ENCODE measurements at regions not wholly inside any gene's neighbourhood (a gene's known extent, or its start where the extent isn't known, plus 50 kb on each side); places are given as distances from the start of the nearest gene placed in this dataset.

GRCh38 chr4:124306352-124306751 lies 406.2 kb downstream of the ANKRD50 start:
- TF ChIP-seq CTCF (IDR thresholded peaks at IDR 0.05; ENCODE audit: insufficient read depth, low read depth, low read length) = no peak
- CTCF ChIA-PET = interaction anchor here (0.7 kb wide), 1 partner anchor 12 kb away, joined by 5 read pairs; no protein-coding TSS in a partner anchor
- no peaks in the 10 kb centered on the region for H3K36me3 ChIP-seq (ENCODE audit: control insufficient read depth, insufficient read depth, low read length)
- no peak overlapping the region for H3K4me3 ChIP-seq (ENCODE audit: low read depth, low read length)
- POLR2A ChIA-PET = no interaction called here
- no peaks in the 10 kb centered on the region for H3K27me3 ChIP-seq (ENCODE audit: control insufficient read depth, insufficient read depth, low read length)
- DNase-seq (ENCODE audit: low read depth) = no peak

- CTCF ChIA-PET = interaction anchor here (0.7 to 1.1 kb wide), 2 partner anchors 11 to 14 kb away, joined by 5 read pairs; no protein-coding TSS in a partner anchor
- Histone ChIP-seq H3K27me3 (ENCODE audit: control insufficient read depth, insufficient read depth, low read length) (no peaks in the 10 kb centered on the region), H3K36me3 (ENCODE audit: control insufficient read depth, insufficient read depth, low read length) (no peaks in the 10 kb centered on the region), H3K4me3 (ENCODE audit: low read depth, low read length) (no peak overlapping the region)
- DNase-seq (ENCODE audit: low read depth) = no peak
- no peak for TF ChIP-seq CTCF (IDR thresholded peaks at IDR 0.05; ENCODE audit: insufficient read depth, low read depth, low read length)
- POLR2A ChIA-PET = no interaction called here
Observed at GRCh38 chr4:124307143-124307542, 405.4 kb downstream of the ANKRD50 start.

- Histone ChIP-seq H3K27me3 (ENCODE audit: control insufficient read depth, insufficient read depth, low read length) (no peaks in the 10 kb centered on the region), H3K36me3 (ENCODE audit: control insufficient read depth, insufficient read depth, low read length) (no peaks in the 10 kb centered on the region), H3K4me3 (ENCODE audit: low read depth, low read length) (no peak overlapping the region)
- CTCF ChIA-PET = interaction anchor here (1.0 kb wide), 1 partner anchor 12 kb away, joined by 5 read pairs; no protein-coding TSS in a partner anchor
- TF ChIP-seq CTCF (IDR thresholded peaks at IDR 0.05; ENCODE audit: insufficient read depth, low read depth, low read length) = no peak
- DNase-seq (ENCODE audit: low read depth) = no peak
- POLR2A ChIA-PET = no interaction called here
Observed at GRCh38 chr4:124318292-124318691, 394.2 kb downstream of the ANKRD50 start.

- DNase-seq (ENCODE audit: low read depth) = no peak
Observed at GRCh38 chr4:124321364-124321763, 391.2 kb downstream of the ANKRD50 start.

More at GRCh38 chr4:124321364-124321763, 391.2 kb downstream of the ANKRD50 start:
- CTCF ChIA-PET = interaction anchor here (0.8 to 1.7 kb wide), 3 partner anchors 14 to 1354 kb away, joined by 3 to 5 read pairs (median 3); no protein-coding TSS in a partner anchor
- TF ChIP-seq CTCF (IDR thresholded peaks at IDR 0.05; ENCODE audit: insufficient read depth, low read depth, low read length) = no peak
- Histone ChIP-seq H3K4me3 (ENCODE audit: low read depth, low read length) (no peak overlapping the region), H3K36me3 (ENCODE audit: control insufficient read depth, insufficient read depth, low read length) (no peaks in the 10 kb centered on the region), H3K27me3 (ENCODE audit: control insufficient read depth, insufficient read depth, low read length) (no peaks in the 10 kb centered on the region)
- POLR2A ChIA-PET = no interaction called here
